ENCODE measurements at regions not wholly inside any gene's neighbourhood (a gene's known extent, or its start where the extent isn't known, plus 50 kb on each side); places are given as distances from the start of the nearest gene placed in this dataset.

DNA sequence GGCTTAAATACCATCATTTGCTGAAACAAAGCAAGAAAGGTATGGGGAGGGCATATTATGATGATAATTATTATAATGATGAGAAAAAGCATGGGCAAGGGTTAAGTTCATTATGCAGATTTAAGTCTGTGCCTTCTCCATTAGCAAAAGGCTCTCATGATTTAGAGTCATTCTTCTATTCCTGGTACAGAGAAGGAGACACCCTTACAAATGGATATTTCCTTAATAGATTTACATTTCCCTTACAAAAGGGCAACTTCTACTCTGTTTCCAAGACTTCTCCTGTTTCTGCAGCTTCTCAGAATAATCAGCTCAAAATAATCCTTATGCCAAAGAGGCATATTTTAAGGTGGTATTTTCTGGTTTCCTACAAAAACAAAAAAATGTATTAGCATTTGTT is 121.1 kb upstream of the CAMK1G start:
- no peaks in the 10 kb centered on the region for H3F3A ChIP-seq (replicated peaks; ENCODE audit: low read depth)
- no peaks in the 10 kb centered on the region for H3K4me1 Mint-ChIP-seq
- H3K9me2 ChIP-seq (ENCODE audit: insufficient read depth): peaks cover 28% of the 10 kb centered on the region; the same call in 1 of the 2 replicates
- peaks cover 37% of the 10 kb centered on the region for H3K36me3 Mint-ChIP-seq (ENCODE audit: low read depth)
- H3K79me2 ChIP-seq (replicated peaks; ENCODE audit: insufficient read depth): no peaks in the 10 kb centered on the region
- H3K36me3 ChIP-seq (ENCODE audit: insufficient read depth): peaks cover 24% of the 10 kb centered on the region
- peaks cover 48% of the 10 kb centered on the region for H3K9me3 Mint-ChIP-seq
- H4K20me1 ChIP-seq (replicated peaks; ENCODE audit: insufficient read depth): no peaks in the 10 kb centered on the region
- H3K27me3 ChIP-seq (ENCODE audit: insufficient read depth): no peaks in the 10 kb centered on the region
- H3K27ac Mint-ChIP-seq: no peak overlapping the region
- no peak overlapping the region for H3K4me3 Mint-ChIP-seq
- H3K4me1 ChIP-seq (ENCODE audit: insufficient read depth): no peaks in the 10 kb centered on the region
- no peak overlapping the region for H3K4me2 ChIP-seq
- H3K27ac ChIP-seq (ENCODE audit: low read depth): no peak overlapping the region
- no peak overlapping the region for H2AFZ ChIP-seq
- DNase-seq (ENCODE audit: low spot score) (no peak), ATAC-seq (no peak)
- H3K27me3 Mint-ChIP-seq (ENCODE audit: insufficient read depth, low read depth, poor library complexity): peaks cover 4% of the 10 kb centered on the region
- H3K4me3 ChIP-seq: no peak overlapping the region
- TF ChIP-seq, protein P1, sequence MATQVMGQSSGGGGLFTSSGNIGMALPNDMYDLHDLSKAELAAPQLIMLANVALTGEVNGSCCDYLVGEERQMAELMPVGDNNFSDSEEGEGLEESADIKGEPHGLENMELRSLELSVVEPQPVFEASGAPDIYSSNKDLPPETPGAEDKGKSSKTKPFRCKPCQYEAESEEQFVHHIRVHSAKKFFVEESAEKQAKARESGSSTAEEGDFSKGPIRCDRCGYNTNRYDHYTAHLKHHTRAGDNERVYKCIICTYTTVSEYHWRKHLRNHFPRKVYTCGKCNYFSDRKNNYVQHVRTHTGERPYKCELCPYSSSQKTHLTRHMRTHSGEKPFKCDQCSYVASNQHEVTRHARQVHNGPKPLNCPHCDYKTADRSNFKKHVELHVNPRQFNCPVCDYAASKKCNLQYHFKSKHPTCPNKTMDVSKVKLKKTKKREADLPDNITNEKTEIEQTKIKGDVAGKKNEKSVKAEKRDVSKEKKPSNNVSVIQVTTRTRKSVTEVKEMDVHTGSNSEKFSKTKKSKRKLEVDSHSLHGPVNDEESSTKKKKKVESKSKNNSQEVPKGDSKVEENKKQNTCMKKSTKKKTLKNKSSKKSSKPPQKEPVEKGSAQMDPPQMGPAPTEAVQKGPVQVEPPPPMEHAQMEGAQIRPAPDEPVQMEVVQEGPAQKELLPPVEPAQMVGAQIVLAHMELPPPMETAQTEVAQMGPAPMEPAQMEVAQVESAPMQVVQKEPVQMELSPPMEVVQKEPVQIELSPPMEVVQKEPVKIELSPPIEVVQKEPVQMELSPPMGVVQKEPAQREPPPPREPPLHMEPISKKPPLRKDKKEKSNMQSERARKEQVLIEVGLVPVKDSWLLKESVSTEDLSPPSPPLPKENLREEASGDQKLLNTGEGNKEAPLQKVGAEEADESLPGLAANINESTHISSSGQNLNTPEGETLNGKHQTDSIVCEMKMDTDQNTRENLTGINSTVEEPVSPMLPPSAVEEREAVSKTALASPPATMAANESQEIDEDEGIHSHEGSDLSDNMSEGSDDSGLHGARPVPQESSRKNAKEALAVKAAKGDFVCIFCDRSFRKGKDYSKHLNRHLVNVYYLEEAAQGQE (IDR thresholded peaks at IDR 0.05; ENCODE audit: unreplicated experiment): no peak
- TF ChIP-seq EZH2phosphoT487 (IDR thresholded peaks at IDR 0.05; ENCODE audit: unreplicated experiment) (no peak), EZH2 (IDR thresholded peaks at IDR 0.05; ENCODE audit: low read depth, unreplicated experiment) (no peak), ZNF114 (CRISPR knock-in tag; IDR thresholded peaks at IDR 0.05) (no peak), POLR2AphosphoS5 (IDR thresholded peaks at IDR 0.05; ENCODE audit: low read depth) (no peak)
- TF ChIP-seq, protein P2, sequence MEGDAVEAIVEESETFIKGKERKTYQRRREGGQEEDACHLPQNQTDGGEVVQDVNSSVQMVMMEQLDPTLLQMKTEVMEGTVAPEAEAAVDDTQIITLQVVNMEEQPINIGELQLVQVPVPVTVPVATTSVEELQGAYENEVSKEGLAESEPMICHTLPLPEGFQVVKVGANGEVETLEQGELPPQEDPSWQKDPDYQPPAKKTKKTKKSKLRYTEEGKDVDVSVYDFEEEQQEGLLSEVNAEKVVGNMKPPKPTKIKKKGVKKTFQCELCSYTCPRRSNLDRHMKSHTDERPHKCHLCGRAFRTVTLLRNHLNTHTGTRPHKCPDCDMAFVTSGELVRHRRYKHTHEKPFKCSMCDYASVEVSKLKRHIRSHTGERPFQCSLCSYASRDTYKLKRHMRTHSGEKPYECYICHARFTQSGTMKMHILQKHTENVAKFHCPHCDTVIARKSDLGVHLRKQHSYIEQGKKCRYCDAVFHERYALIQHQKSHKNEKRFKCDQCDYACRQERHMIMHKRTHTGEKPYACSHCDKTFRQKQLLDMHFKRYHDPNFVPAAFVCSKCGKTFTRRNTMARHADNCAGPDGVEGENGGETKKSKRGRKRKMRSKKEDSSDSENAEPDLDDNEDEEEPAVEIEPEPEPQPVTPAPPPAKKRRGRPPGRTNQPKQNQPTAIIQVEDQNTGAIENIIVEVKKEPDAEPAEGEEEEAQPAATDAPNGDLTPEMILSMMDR (conservative IDR thresholded peaks at IDR 0.05; ENCODE audit: low read depth in 2 of 2): no peak
- TF ChIP-seq, protein P3, sequence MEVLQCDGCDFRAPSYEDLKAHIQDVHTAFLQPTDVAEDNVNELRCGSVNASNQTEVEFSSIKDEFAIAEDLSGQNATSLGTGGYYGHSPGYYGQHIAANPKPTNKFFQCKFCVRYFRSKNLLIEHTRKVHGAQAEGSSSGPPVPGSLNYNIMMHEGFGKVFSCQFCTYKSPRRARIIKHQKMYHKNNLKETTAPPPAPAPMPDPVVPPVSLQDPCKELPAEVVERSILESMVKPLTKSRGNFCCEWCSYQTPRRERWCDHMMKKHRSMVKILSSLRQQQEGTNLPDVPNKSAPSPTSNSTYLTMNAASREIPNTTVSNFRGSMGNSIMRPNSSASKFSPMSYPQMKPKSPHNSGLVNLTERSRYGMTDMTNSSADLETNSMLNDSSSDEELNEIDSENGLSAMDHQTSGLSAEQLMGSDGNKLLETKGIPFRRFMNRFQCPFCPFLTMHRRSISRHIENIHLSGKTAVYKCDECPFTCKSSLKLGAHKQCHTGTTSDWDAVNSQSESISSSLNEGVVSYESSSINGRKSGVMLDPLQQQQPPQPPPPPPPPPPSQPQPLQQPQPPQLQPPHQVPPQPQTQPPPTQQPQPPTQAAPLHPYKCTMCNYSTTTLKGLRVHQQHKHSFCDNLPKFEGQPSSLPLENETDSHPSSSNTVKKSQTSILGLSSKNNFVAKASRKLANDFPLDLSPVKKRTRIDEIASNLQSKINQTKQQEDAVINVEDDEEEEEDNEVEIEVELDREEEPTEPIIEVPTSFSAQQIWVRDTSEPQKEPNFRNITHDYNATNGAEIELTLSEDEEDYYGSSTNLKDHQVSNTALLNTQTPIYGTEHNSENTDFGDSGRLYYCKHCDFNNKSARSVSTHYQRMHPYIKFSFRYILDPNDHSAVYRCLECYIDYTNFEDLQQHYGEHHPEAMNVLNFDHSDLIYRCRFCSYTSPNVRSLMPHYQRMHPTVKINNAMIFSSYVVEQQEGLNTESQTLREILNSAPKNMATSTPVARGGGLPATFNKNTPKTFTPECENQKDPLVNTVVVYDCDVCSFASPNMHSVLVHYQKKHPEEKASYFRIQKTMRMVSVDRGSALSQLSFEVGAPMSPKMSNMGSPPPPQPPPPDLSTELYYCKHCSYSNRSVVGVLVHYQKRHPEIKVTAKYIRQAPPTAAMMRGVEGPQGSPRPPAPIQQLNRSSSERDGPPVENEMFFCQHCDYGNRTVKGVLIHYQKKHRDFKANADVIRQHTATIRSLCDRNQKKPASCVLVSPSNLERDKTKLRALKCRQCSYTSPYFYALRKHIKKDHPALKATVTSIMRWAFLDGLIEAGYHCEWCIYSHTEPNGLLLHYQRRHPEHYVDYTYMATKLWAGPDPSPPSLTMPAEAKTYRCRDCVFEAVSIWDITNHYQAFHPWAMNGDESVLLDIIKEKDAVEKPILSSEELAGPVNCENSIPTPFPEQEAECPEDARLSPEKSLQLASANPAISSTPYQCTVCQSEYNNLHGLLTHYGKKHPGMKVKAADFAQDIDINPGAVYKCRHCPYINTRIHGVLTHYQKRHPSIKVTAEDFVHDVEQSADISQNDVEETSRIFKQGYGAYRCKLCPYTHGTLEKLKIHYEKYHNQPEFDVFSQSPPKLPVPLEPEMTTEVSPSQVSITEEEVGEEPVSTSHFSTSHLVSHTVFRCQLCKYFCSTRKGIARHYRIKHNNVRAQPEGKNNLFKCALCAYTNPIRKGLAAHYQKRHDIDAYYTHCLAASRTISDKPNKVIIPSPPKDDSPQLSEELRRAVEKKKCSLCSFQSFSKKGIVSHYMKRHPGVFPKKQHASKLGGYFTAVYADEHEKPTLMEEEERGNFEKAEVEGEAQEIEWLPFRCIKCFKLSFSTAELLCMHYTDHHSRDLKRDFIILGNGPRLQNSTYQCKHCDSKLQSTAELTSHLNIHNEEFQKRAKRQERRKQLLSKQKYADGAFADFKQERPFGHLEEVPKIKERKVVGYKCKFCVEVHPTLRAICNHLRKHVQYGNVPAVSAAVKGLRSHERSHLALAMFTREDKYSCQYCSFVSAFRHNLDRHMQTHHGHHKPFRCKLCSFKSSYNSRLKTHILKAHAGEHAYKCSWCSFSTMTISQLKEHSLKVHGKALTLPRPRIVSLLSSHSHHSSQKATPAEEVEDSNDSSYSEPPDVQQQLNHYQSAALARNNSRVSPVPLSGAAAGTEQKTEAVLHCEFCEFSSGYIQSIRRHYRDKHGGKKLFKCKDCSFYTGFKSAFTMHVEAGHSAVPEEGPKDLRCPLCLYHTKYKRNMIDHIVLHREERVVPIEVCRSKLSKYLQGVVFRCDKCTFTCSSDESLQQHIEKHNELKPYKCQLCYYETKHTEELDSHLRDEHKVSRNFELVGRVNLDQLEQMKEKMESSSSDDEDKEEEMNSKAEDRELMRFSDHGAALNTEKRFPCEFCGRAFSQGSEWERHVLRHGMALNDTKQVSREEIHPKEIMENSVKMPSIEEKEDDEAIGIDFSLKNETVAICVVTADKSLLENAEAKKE (CRISPR knock-in tag; IDR thresholded peaks at IDR 0.05): no peak
- TF ChIP-seq, protein P4, sequence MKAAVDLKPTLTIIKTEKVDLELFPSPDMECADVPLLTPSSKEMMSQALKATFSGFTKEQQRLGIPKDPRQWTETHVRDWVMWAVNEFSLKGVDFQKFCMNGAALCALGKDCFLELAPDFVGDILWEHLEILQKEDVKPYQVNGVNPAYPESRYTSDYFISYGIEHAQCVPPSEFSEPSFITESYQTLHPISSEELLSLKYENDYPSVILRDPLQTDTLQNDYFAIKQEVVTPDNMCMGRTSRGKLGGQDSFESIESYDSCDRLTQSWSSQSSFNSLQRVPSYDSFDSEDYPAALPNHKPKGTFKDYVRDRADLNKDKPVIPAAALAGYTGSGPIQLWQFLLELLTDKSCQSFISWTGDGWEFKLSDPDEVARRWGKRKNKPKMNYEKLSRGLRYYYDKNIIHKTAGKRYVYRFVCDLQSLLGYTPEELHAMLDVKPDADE (IDR thresholded peaks at IDR 0.05): no peak

Data from GM23338 (cell line).